Tibial nerve (tissue), 4 donors: ENCODE measurements at regions not wholly inside any gene's neighbourhood (a gene's known extent, or its start where the extent isn't known, plus 50 kb on each side); places are given as distances from the start of the nearest gene placed in this dataset.

Experiments
- DNase-seq, 2 donors: peaks; one replicate each; pipeline ENCODE4 v3.0.0-alpha.2; 2019; ENCODE audit warnings: low spot score in 2 of 2
- H3K27ac ChIP-seq, 4 donors: fragments of 200-600 bp; sonication (generic) in 3 of 4; one replicate each; pipeline ENCODE4 v1.5.1; 2017 to 2019; ENCODE audit warnings: mild to moderate bottlenecking in 1 of 4
- H3K27me3 ChIP-seq, 2 donors: fragments of 200-600 bp; sonication (generic) in 1 of 2; one replicate each; pipeline versions ENCODE4 v1.5.1 to v1.6.0; 2017 to 2019
- H3K36me3 ChIP-seq, 3 donors: fragments of 200-600 bp; sonication (generic); one replicate each; pipeline ENCODE4 v1.5.1; 2018 to 2019
- H3K4me1 ChIP-seq, 4 donors: fragments of 200-600 bp; sonication (generic) in 3 of 4; one replicate each; pipeline ENCODE4 v1.5.1; 2017 to 2019
- H3K4me3 ChIP-seq, 4 donors: fragments of 200-600 bp; sonication (generic) in 3 of 4; one replicate each; pipeline ENCODE4 v1.5.1; 2017 to 2019; ENCODE audit warnings: mild to moderate bottlenecking in 1 of 4, moderate library complexity in 1 of 4
- H3K9me3 ChIP-seq, 4 donors: fragments of 200-600 bp; sonication (generic) in 3 of 4; one replicate each; pipeline ENCODE4 v1.5.1; 2017 to 2019
- EP300 ChIP-seq, 2 donors: sonication (generic); formaldehyde crosslinking; IDR thresholded peaks; one replicate each; pipeline ENCODE4 v1.6.1; 2017; ENCODE audit warnings: antibody characterized with exemption in 2 of 2, mild to moderate bottlenecking in 1 of 2
- POLR2A ChIP-seq, 2 donors: fragments of 450-650 bp; IDR thresholded peaks; one replicate each; pipeline ENCODE4 v1.6.1; 2017; ENCODE audit warnings: antibody characterized with exemption in 2 of 2, mild to moderate bottlenecking in 2 of 2, moderate library complexity in 2 of 2
- WGBS, 2 donors: methylation state at CpG; one replicate each; pipeline ENCODE4 v1.1.5; 2018; 5-methylcytosine and 5-hydroxymethylcytosine counted together
- TF ChIP-seq, protein P1 (sequence below), 5 experiments: fragments of 200-600 bp in 3 of 5; fragments of 450-650 bp in 2 of 5; sonication (generic) in 3 of 5; IDR thresholded peaks; one replicate each; pipeline ENCODE4 v1.5.1; 2016 to 2019; ENCODE audit warnings: antibody characterized with exemption in 5 of 5, mild to moderate bottlenecking in 3 of 5, moderate library complexity in 2 of 5

DNA sequence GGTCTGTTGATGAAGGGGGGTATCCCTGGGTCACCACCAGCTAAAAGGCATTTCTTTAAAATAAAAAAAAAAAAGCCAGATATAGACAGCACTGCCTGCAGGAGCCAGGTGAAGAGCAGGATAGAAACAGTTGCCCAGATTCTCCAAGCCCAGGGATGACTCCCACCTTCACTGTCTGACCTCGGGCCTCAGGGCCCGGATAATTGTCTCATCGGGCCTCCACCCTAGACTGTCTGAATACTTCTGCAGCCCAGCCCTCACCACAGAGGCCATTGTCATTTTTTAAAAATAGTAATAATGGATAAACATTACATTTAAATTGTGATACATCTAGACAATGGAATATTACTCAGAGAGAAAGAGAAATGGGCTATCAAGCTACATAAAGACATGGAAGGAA lies 92.8 kb upstream of the TNRC6C start:
- peaks cover 0 to 2% of the 10 kb centered on the region in 2 donors for H3K27me3 ChIP-seq
- no peaks in the 10 kb centered on the region for H3K9me3 ChIP-seq
- peaks cover 0 to 27% (median 15%) of the 10 kb centered on the region in 4 donors for H3K4me1 ChIP-seq
- H3K36me3 ChIP-seq: no peaks in the 10 kb centered on the region
- 56 to 74% methylated on average over 3 of the region's 3 CpGs for WGBS, 2 donors
- no peak for TF ChIP-seq POLR2A (IDR thresholded peaks at IDR 0.05)
- TF ChIP-seq, protein P1, sequence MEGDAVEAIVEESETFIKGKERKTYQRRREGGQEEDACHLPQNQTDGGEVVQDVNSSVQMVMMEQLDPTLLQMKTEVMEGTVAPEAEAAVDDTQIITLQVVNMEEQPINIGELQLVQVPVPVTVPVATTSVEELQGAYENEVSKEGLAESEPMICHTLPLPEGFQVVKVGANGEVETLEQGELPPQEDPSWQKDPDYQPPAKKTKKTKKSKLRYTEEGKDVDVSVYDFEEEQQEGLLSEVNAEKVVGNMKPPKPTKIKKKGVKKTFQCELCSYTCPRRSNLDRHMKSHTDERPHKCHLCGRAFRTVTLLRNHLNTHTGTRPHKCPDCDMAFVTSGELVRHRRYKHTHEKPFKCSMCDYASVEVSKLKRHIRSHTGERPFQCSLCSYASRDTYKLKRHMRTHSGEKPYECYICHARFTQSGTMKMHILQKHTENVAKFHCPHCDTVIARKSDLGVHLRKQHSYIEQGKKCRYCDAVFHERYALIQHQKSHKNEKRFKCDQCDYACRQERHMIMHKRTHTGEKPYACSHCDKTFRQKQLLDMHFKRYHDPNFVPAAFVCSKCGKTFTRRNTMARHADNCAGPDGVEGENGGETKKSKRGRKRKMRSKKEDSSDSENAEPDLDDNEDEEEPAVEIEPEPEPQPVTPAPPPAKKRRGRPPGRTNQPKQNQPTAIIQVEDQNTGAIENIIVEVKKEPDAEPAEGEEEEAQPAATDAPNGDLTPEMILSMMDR (IDR thresholded peaks at IDR 0.05): no peak
- no peak for TF ChIP-seq EP300 (IDR thresholded peaks at IDR 0.05)
- H3K4me3 ChIP-seq: no peak overlapping the region
- DNase-seq: no peak
- no peak overlapping the region for H3K27ac ChIP-seq

DNA sequence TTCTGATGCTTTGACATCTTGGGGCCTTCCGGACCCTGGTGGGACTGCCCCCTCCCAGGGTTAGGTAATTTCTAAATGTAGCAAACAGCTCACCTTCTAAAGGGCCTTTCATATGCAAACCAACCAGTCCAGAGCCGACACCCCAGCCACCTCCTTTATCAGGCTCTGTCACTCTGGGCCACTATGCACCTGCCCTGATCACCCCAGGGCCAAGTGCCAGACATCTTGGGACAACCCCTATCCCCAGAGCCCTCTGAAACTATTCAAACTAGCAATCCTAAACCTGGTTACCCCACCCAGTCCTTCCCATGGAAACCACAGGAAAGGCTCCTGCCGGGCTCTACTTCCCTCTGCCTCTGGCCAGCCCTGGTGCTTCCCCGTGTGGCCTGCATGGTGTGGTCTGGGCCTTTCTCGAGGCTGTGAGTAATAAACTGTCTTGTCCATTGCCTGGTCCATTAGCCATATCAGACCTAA lies 91.2 kb upstream of the TNRC6C start:
- no peak for TF ChIP-seq POLR2A (IDR thresholded peaks at IDR 0.05)
- no peak for TF ChIP-seq EP300 (IDR thresholded peaks at IDR 0.05)
- TF ChIP-seq, protein P1 (IDR thresholded peaks at IDR 0.05): no peak
- no peak for DNase-seq
- H3K4me1 ChIP-seq: peaks cover 0 to 27% (median 15%) of the 10 kb centered on the region in 4 donors
- WGBS, 2 donors: 73 to 74% methylated on average over 5 of the region's 5 CpGs
- H3K4me3 ChIP-seq: no peak overlapping the region
- peaks cover 0 to 3% of the 10 kb centered on the region in 2 donors for H3K27me3 ChIP-seq
- H3K36me3 ChIP-seq: no peaks in the 10 kb centered on the region
- H3K27ac ChIP-seq: no peak overlapping the region
- no peaks in the 10 kb centered on the region for H3K9me3 ChIP-seq

DNA sequence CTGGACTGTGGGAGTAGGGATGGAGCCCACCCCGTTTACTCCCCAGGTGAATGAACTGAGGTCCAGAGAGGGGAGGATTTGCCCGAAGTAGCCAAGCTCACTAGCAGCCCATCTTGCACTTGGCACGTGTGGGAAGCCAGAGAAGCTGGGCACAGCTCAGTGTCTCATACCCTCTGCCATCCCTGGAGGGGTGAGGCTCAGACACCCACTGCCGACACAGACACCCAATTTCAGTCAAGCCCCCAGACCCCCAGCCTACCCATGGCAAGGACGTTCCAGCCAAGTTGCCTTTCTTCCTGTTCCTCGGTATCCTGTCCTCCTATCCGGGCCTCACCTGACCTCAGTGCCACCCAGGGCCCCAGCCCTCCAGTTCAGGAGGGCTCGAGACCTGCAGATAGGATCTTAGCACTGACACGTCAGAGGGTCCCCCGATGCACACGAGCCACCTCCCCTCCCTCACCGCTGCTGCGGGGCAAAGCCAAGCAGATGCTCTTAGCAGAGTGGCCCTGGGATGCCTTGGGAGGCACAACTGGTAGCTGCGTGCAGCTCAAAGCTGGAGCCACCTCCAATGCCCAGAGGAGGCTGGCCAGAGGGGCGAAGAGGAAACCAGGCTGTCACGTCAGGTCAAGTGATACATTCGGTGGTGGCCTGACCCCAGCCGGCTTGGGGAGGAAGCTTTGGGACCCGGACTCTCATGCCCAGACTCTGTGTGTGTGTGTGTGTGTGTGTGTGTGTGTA lies 90.4 kb upstream of the TNRC6C start:
- Histone ChIP-seq H3K9me3 (no peaks in the 10 kb centered on the region), H3K27me3 (peaks cover 0 to 3% of the 10 kb centered on the region in 2 donors), H3K4me3 (no peak overlapping the region), H3K27ac (no peak overlapping the region), H3K36me3 (no peaks in the 10 kb centered on the region), H3K4me1 (peaks cover 0 to 27% (median 15%) of the 10 kb centered on the region in 4 donors)
- WGBS, 2 donors: 92% methylated on average over 10 to 19 of the region's 19 CpGs
- no peak for DNase-seq
- no peak for TF ChIP-seq POLR2A (IDR thresholded peaks at IDR 0.05)
- TF ChIP-seq, protein P1 (IDR thresholded peaks at IDR 0.05): no peak
- TF ChIP-seq EP300 (IDR thresholded peaks at IDR 0.05): no peak

DNA sequence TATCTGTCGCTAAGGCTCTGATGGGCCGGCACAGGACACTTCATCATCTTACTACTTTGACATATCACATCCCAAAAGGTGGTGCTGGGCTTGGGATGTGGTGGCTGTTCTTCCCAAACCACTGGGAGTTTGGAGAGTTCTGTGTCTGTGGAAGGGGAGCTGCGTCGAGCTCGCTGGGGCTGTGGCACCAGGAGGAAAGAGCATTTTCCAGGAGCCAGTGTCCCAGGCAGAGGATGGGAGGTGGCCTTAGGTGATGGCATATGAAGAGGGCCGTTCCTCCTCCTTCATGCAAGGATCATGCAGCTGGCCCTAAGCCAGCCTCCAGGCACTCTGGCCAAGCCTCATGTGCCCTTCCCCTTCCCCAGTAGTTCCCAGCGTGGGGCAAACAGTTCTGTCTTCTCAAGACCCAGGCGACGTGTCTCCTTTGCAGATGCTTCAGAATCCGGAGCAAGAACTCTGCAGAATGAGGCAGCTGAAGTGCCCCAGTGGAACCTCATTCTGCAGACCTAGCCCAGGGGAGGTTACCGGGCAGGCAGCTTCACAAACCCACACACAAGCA lies 89.4 kb upstream of the TNRC6C start:
- Histone ChIP-seq H3K27ac (no peak overlapping the region), H3K9me3 (no peaks in the 10 kb centered on the region), H3K4me3 (no peak overlapping the region), H3K4me1 (peaks cover 0 to 18% (median 8%) of the 10 kb centered on the region in 4 donors), H3K36me3 (no peaks in the 10 kb centered on the region), H3K27me3 (peaks cover 0 to 3% of the 10 kb centered on the region in 2 donors)
- DNase-seq: no peak
- no peak for TF ChIP-seq POLR2A (IDR thresholded peaks at IDR 0.05)
- TF ChIP-seq EP300 (IDR thresholded peaks at IDR 0.05): no peak
- TF ChIP-seq, protein P1 (IDR thresholded peaks at IDR 0.05): no peak
- WGBS, 2 donors: 70 to 72% methylated on average over 8 to 11 of the region's 11 CpGs

DNA sequence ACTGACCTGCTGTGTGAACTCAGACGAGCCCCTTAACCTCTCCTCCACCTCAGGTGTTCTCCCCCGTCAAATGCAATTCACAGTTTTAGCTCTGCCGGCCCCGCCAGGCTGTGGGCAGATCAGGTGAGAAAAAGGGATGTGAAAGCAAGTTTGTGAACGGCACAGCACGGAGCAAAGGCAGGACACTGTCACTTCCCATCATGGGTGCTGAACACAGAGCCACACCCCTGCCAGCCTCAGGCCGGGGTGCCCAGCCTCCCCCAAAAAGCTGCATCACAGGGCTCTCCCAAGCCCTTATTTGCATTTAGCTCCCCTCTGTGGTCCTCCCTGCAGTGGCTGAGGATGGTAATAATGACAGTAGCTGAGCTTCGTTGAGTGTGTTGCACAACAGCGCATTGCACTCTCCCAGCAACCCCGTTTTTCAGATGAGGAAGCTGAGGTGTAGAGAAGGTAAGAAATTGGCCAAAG lies 88.8 kb upstream of the TNRC6C start:
- no peaks in the 10 kb centered on the region for H3K36me3 ChIP-seq
- no peak overlapping the region for H3K4me3 ChIP-seq
- H3K4me1 ChIP-seq: peaks cover 0 to 12% (median 5%) of the 10 kb centered on the region in 4 donors
- peaks cover 0 to 3% of the 10 kb centered on the region in 2 donors for H3K27me3 ChIP-seq
- DNase-seq: no peak
- no peaks in the 10 kb centered on the region for H3K9me3 ChIP-seq
- no peak for TF ChIP-seq POLR2A (IDR thresholded peaks at IDR 0.05)
- TF ChIP-seq, protein P1 (IDR thresholded peaks at IDR 0.05): no peak
- no peak for TF ChIP-seq EP300 (IDR thresholded peaks at IDR 0.05)
- H3K27ac ChIP-seq: no peak overlapping the region
- 77 to 80% methylated on average over 9 to 10 of the region's 10 CpGs for WGBS, 2 donors
